Ishikawa (cell line): ENCODE measurements at regions not wholly inside any gene's neighbourhood (a gene's known extent, or its start where the extent isn't known, plus 50 kb on each side); places are given as distances from the start of the nearest gene placed in this dataset.

ENCODE experiments used
- CEBPB ChIP-seq: IDR thresholded peaks from 2 replicates; pipeline ENCODE4 v1.6.1; 2012
- EGR1 ChIP-seq: IDR thresholded peaks from 2 replicates; pipeline ENCODE4 v1.6.1; 2012
- EP300 ChIP-seq: IDR thresholded peaks from 2 replicates; pipeline ENCODE4 v1.6.1; 2012; ENCODE audit warnings: borderline replicate concordance
- FOXM1 ChIP-seq: IDR thresholded peaks from 2 replicates; pipeline ENCODE4 v1.6.1; 2012; ENCODE audit warnings: low read depth, borderline replicate concordance
- MAX ChIP-seq: IDR thresholded peaks from 2 replicates; pipeline ENCODE4 v1.6.1; 2012
- NFIC ChIP-seq: IDR thresholded peaks from 2 replicates; pipeline ENCODE4 v1.6.1; 2012
- RAD21 ChIP-seq: IDR thresholded peaks from 2 replicates; pipeline ENCODE4 v1.6.1; 2012; ENCODE audit warnings: low read depth
- REST ChIP-seq: IDR thresholded peaks from 2 replicates; pipeline ENCODE4 v1.6.1; 2012; ENCODE audit warnings: low read depth, mild to moderate bottlenecking
- TAF1 ChIP-seq: IDR thresholded peaks from 2 replicates; pipeline ENCODE4 v1.6.1; 2012; ENCODE audit warnings: low read depth, mild to moderate bottlenecking
- TCF12 ChIP-seq: IDR thresholded peaks from 2 replicates; pipeline ENCODE4 v1.6.1; 2012; ENCODE audit warnings: low read depth
- YY1 ChIP-seq: IDR thresholded peaks from 2 replicates; pipeline ENCODE4 v1.6.1; 2012; ENCODE audit warnings: low read depth

- TF ChIP-seq EP300, result no peak
- no peak for TF ChIP-seq EGR1
- TF ChIP-seq TAF1, result no peak
- no peak for TF ChIP-seq RAD21
- no peak for TF ChIP-seq CEBPB
- no peak for TF ChIP-seq TCF12
- TF ChIP-seq MAX, result no peak
- no peak for TF ChIP-seq NFIC
- TF ChIP-seq REST, result no peak
- TF ChIP-seq FOXM1, result no peak
- TF ChIP-seq YY1, result no peak
These were observed 137.1 kb upstream of the PRR20G start for GRCh38 chr3:127424766-127425504.
